GM12872 (cell line): ENCODE measurements at regions not wholly inside any gene's neighbourhood (a gene's known extent, or its start where the extent isn't known, plus 50 kb on each side); places are given as distances from the start of the nearest gene placed in this dataset.

Experiments used
- TF ChIP-seq, protein P1 (sequence below): IDR thresholded peaks from 3 replicates; pipeline ENCODE4 v1.5.1; 2011; ENCODE audit warnings: low read depth, mild to moderate bottlenecking, low read length, moderate library complexity; ENCODE audit not compliant: insufficient read depth

- TF ChIP-seq, protein P1, sequence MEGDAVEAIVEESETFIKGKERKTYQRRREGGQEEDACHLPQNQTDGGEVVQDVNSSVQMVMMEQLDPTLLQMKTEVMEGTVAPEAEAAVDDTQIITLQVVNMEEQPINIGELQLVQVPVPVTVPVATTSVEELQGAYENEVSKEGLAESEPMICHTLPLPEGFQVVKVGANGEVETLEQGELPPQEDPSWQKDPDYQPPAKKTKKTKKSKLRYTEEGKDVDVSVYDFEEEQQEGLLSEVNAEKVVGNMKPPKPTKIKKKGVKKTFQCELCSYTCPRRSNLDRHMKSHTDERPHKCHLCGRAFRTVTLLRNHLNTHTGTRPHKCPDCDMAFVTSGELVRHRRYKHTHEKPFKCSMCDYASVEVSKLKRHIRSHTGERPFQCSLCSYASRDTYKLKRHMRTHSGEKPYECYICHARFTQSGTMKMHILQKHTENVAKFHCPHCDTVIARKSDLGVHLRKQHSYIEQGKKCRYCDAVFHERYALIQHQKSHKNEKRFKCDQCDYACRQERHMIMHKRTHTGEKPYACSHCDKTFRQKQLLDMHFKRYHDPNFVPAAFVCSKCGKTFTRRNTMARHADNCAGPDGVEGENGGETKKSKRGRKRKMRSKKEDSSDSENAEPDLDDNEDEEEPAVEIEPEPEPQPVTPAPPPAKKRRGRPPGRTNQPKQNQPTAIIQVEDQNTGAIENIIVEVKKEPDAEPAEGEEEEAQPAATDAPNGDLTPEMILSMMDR, result no peak
Observed at GRCh38 chr7:155215576-155216325, 81.9 kb upstream of the INSIG1 start.

DNA sequence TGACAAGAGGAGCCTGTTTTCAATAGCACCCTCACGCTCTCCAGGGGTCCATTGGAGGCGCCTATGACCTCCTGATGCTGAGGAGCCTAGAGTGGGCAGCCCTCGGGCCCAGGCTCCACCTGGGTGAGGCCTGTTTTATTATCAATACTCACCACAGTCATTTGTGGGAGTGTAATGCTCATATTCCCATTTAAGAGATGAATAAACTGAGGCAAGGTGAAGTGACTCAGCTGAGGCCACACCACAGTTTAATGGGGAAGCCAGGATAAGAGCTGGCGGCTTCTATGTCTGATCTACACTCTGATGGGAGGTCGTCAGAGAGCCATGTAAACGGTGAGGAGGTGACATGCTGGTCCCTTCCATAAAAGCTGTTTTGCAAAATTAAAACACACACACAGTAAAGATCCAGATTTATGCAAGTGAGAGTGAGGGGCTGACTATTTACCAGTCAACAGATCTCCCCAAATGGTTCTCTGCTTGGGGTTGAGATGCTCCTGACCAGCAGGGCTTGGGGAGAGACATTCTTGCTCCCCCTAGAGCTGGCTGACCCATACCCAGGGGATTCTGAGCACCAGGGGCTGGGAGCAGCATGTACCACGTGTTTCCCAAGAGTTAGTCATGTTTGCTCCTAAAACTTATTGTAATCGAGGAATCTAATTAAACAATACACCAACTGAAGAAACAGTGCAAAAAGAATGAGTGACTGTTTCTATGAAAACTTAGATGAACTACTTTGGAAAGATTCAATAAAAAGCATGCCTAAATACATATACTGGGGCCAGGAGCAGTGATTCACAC, 81.0 kb upstream of the INSIG1 start:
- TF ChIP-seq, protein P1, result no peak

DNA sequence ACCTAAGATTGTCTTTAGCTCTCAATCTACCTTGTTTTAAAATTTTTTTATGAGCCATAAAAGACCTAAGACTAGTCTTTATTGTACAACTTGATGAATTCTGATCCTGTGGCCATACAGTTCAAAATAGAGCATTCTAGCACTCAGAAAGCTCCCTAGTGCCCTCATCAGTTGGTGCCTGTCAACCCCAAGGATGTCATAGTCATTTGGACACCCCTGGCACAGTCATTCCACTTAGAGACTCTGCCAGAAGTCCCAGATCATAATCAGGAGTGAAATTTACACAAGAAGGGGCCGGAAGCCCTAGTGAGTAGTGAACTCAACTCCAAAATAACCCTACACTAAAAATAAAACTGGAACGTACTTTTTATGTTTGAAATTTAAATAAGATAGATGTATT, 80.0 kb upstream of the INSIG1 start:
- TF ChIP-seq, protein P1, result no peak

- TF ChIP-seq, protein P1, result no peak
Observed at GRCh38 chr7:155218276-155219153, 79.2 kb upstream of the INSIG1 start.

- TF ChIP-seq, protein P1, result no peak
Observed at GRCh38 chr7:155219154-155219531, 78.5 kb upstream of the INSIG1 start.

DNA sequence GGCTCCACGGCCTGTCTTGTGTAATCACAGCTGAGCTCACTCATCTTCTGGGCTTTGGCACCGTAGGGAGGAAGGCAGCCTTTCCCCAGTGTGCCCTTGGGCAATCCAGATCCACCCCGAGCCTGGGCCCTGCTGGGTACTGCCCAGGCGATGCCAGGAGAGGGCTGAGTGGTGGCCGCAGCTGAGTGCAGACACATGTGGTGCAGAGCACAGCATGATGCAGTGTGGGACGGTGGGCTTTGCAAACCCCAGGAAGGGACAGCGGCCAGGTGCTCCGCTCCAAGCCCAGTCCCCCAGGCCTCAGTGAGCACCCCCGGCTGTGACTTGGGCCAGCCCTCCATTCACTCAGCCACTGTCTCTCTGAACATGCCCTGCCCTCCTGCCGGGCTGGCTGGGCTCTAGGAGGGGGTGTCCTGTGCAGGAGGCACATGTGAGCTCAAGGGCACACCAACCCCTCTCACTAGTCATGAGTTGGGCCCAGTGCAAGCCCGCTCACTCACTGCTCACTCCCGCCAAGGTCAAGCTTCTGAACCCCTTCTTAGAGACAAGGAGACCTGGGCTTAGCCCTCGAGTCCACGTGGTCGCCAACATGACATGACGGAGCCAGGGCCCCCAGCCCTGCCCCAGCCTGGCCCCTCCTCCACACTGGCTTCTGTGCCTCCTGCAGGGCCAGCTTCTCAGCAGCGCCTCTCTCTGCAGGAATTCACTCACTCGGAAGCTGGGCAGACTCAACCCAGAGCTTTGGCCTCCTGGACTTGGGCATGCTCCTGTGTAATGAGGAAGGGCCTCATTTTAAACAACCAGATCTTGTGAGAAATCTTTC, 77.5 kb upstream of the INSIG1 start:
- TF ChIP-seq, protein P1, result no peak
